K562 (cell line): ENCODE measurements at regions not wholly inside any gene's neighbourhood (a gene's known extent, or its start where the extent isn't known, plus 50 kb on each side); places are given as distances from the start of the nearest gene placed in this dataset.

ENCODE experiments used
- ATAC-seq: fragments of 200-7000 bp; cut with Tn5 transposase; 3 replicates; pipeline ENCODE4 v1.9.1; 2020; ENCODE audit warnings: moderate library complexity
- BruUV-seq: library from RNA; stranded (reverse); fragments of 400-500 nt; replicated peaks from 2 replicates; lab custom pipeline; 2021; lab: Mats Ljungman, UMichigan
- CTCF ChIA-PET: fragments of 300-600 bp; formaldehyde crosslinking; extraction: SDS; loops from one replicate; lab custom pipeline; 2021; ENCODE audit warnings: low intra/inter-chr PET ratio; lab: Yijun Ruan, JAX
- POLR2A ChIA-PET: fragments of 300-600, 350-650 bp; sonication (Branson Sonifier 250); formaldehyde crosslinking; extraction: SDS; loops from one replicate; lab custom pipeline; 2021; ENCODE audit warnings: antibody characterized with exemption, inconsistent platforms; lab: Yijun Ruan, JAX
- DNase-seq, 4 experiments: peaks; one replicate each; pipeline versions ENCODE4 v3.0.0 to v3.0.0-alpha.2; 2011 to 2018; ENCODE audit warnings: low spot score in 3 of 4, mixed read lengths in 3 of 4; ENCODE audit errors: extremely low read depth in 1 of 4
- FAIRE-seq: peaks from 2 replicates; lab custom pipeline; 2011; peaks lifted over from hg19 to GRCh38; lab: Jason Lieb, UNC
- H2AFZ ChIP-seq: 2 replicates; pipeline ENCODE4 v1.6.0; 2011; ENCODE audit warnings: low read depth, low read length, control low read depth, inconsistent platforms
- H3K27ac ChIP-seq: fragments of 200-600 bp; 3 replicates; pipeline ENCODE4 v1.8.0; 2011; ENCODE audit warnings: low read depth, mild to moderate bottlenecking, control low read depth, inconsistent platforms, low read length, moderate library complexity, mixed read lengths; ENCODE audit errors: extremely low read depth
- H3K27me3 ChIP-seq, 2 experiments: fragments of 300-600 bp in 1 of 2; 2 replicates in 1 of 2; 3 replicates in 1 of 2; pipeline versions ENCODE4 v1.6.0 to v1.8.0; 2011; ENCODE audit warnings: inconsistent platforms in 2 of 2, low read length in 2 of 2, mild to moderate bottlenecking in 1 of 2, mixed read lengths in 1 of 2, moderate library complexity in 1 of 2; ENCODE audit not compliant: control insufficient read depth in 2 of 2, insufficient read depth in 2 of 2
- H3K36me3 ChIP-seq: fragments of 300-600 bp; 3 replicates; pipeline ENCODE4 v1.8.0; 2011; ENCODE audit warnings: mild to moderate bottlenecking, low read length, inconsistent platforms; ENCODE audit not compliant: control insufficient read depth, insufficient read depth
- H3K4me1 ChIP-seq, 2 experiments: fragments of 200-600 bp in 1 of 2; replicated peaks in 1 of 2; 2 replicates in 1 of 2; 3 replicates in 1 of 2; pipeline versions ENCODE4 v1.5.1 to v1.8.0; 2011; ENCODE audit warnings: inconsistent platforms in 2 of 2, low read length in 2 of 2, mild to moderate bottlenecking in 1 of 2, mixed read lengths in 1 of 2, moderate library complexity in 1 of 2; ENCODE audit not compliant: control insufficient read depth in 2 of 2, insufficient read depth in 2 of 2
- H3K4me2 ChIP-seq: 2 replicates; pipeline ENCODE4 v1.6.1; 2011; ENCODE audit warnings: low read length, control low read depth, inconsistent platforms, mixed read lengths; ENCODE audit not compliant: insufficient read depth
- H3K4me3 ChIP-seq: fragments of 200-600 bp; sonication (generic), shearing (Covaris generic); 2 replicates; pipeline ENCODE4 v1.5.1; 2016; ENCODE audit warnings: control low read depth, inconsistent platforms
- H3K79me2 ChIP-seq: fragments of 200-600 bp; 3 replicates; pipeline ENCODE4 v1.8.0; 2011; ENCODE audit warnings: low read length, inconsistent platforms; ENCODE audit not compliant: control insufficient read depth, insufficient read depth
- H3K9ac ChIP-seq, 2 experiments: 2 replicates each; pipeline versions ENCODE4 v1.6.0 to v1.6.1; 2011; ENCODE audit warnings: low read depth in 2 of 2, low read length in 2 of 2, control low read depth in 1 of 2, inconsistent platforms in 1 of 2, mild to moderate bottlenecking in 1 of 2, mixed read lengths in 1 of 2; ENCODE audit not compliant: insufficient read depth in 1 of 2
- H3K9me1 ChIP-seq: one replicate; pipeline ENCODE4 v1.6.0; 2011; ENCODE audit warnings: inconsistent platforms, mild to moderate bottlenecking, low read length, moderate library complexity; ENCODE audit not compliant: control insufficient read depth, insufficient read depth
- H3K9me3 ChIP-seq: replicated peaks from 2 replicates; pipeline ENCODE4 v1.5.1; 2011; ENCODE audit warnings: low read depth, low read length, inconsistent platforms; ENCODE audit not compliant: control insufficient read depth, insufficient read depth
- H4K20me1 ChIP-seq: replicated peaks from 2 replicates; pipeline ENCODE4 v1.6.1; 2011; ENCODE audit warnings: low read length, inconsistent platforms, mixed read lengths; ENCODE audit not compliant: control insufficient read depth, insufficient read depth
- DMBX1 ChIP-seq: fragments of 250-450 bp; sonication (Bioruptor Pico); IDR thresholded peaks from 2 replicates; pipeline ENCODE4 v1.8.0; 2022; ENCODE audit warnings: inconsistent platforms, mild to moderate bottlenecking, moderate library complexity, borderline replicate concordance
- STAG1 ChIP-seq: sonication (generic); formaldehyde crosslinking; IDR thresholded peaks from 2 replicates; pipeline ENCODE4 v1.5.0; 2020; ENCODE audit warnings: missing genetic modification reagents, borderline replicate concordance
- TRIM25 ChIP-seq: fragments of 450-650 bp; IDR thresholded peaks from 2 replicates; pipeline ENCODE4 v1.7.0; 2016; ENCODE audit warnings: borderline replicate concordance
- YY1 ChIP-seq, 3 experiments: IDR thresholded peaks; 2 replicates each; pipeline ENCODE4 v1.6.1; 2011; ENCODE audit warnings: low read length in 2 of 3, mild to moderate bottlenecking in 2 of 3, moderate library complexity in 2 of 3, borderline replicate concordance in 1 of 3, control low read depth in 1 of 3, low read depth in 1 of 3; ENCODE audit not compliant: insufficient read depth in 3 of 3, insufficient replicate concordance in 2 of 3, control insufficient read depth in 1 of 3, insufficient read length in 1 of 3; ENCODE audit errors: extremely low read depth in 1 of 3
- ZFP1 ChIP-seq: fragments of 450-650 bp; formaldehyde crosslinking; IDR thresholded peaks from 2 replicates; pipeline ENCODE4 v1.4.0; 2020; ENCODE audit warnings: mild to moderate bottlenecking, mixed read lengths
- ZNF561 ChIP-seq: fragments of 450-650 bp; formaldehyde crosslinking; conservative IDR thresholded peaks from 2 replicates; pipeline ENCODE4 v1.4.0; 2020; ENCODE audit warnings: mild to moderate bottlenecking, moderate library complexity
- WGBS: fragments of 100-300 bp; shearing (Covaris generic); methylation state at CpG from one replicate; pipeline ENCODE4 v1.1.6; 2016; ENCODE audit warnings: low coverage, mixed read lengths; ENCODE audit not compliant: insufficient coverage; ENCODE audit errors: missing lambda C conversion rate; 5-methylcytosine and 5-hydroxymethylcytosine counted together
- in situ Hi-C: fragments of 300-500 bp; cut with MboI; formaldehyde crosslinking; loops from 4 replicates; pipeline ENCODE4 v1.15.0; 2018; ENCODE audit warnings: inconsistent platforms, mixed read lengths
- intact Hi-C: fragments of 100-400 bp; cut with micrococcal nuclease; formaldehyde crosslinking; loops from 2 replicates; pipeline ENCODE4 v1.14.2; 2022

- no peak for TF ChIP-seq TRIM25
- no peak for TF ChIP-seq YY1 (IDR thresholded peaks at IDR 0.05; ENCODE audit: borderline replicate concordance in 1 of 3, control insufficient read depth in 1 of 3, extremely low read depth in 1 of 3, insufficient read depth in 3 of 3, insufficient read length in 1 of 3, insufficient replicate concordance in 2 of 3, low read depth in 1 of 3, low read length in 2 of 3)
- TF ChIP-seq STAG1: no peak
- no peak for TF ChIP-seq DMBX1
- no peak for TF ChIP-seq ZNF561
These were observed 134.5 kb downstream of the HHIPL2 start (continued) for GRCh38 chr1:222413436-222413835.

GRCh38 chr1:222404710-222405109 lies 143.2 kb downstream of the HHIPL2 start:
- no peak for DNase-seq
- no peaks in the 10 kb centered on the region for H3K4me1 ChIP-seq
- CTCF ChIA-PET: no interaction called here
- 1% methylated on average over 4 of the region's 4 CpGs for WGBS
- H3K9ac ChIP-seq: no peak overlapping the region
- TF ChIP-seq ZFP1 (CRISPR knock-in tag): no peak
- TF ChIP-seq, all 486 proteins: peak for 0
- intact Hi-C loops (no loop called here), in situ Hi-C loops (no loop called here)
- Histone ChIP-seq H3K27ac (no peak overlapping the region), H3K9me3 (no peaks in the 10 kb centered on the region), H2AFZ (no peak overlapping the region), H3K79me2 (no peaks in the 10 kb centered on the region), H3K4me2 (no peak overlapping the region), H3K27me3 (no peaks in the 10 kb centered on the region), H3K4me3 (no peak overlapping the region), H4K20me1 (no peaks in the 10 kb centered on the region), H3K9me1 (no peaks in the 10 kb centered on the region), H3K36me3 (no peaks in the 10 kb centered on the region)
- POLR2A ChIA-PET: no interaction called here
- no TSS peak for BruUV-seq
- no peak for FAIRE-seq
- ATAC-seq: no peak
